GM18499 (cell line): ENCODE measurements at regions not wholly inside any gene's neighbourhood (a gene's known extent, or its start where the extent isn't known, plus 50 kb on each side); places are given as distances from the start of the nearest gene placed in this dataset.
"Not testable (repeated sequence)": the region's sequence is repeated elsewhere in the genome, so short reads cannot be mapped to it uniquely, and the experiment has no call there.

ENCODE experiments used
- ATAC-seq: cut with Tn5 transposase; IDR thresholded peaks from one replicate; pipeline ENCODE4 v1.9.1; 2021; ENCODE audit warnings: moderate number of reproducible peaks; ENCODE audit not compliant: insufficient read depth, unreplicated experiment

DNA sequence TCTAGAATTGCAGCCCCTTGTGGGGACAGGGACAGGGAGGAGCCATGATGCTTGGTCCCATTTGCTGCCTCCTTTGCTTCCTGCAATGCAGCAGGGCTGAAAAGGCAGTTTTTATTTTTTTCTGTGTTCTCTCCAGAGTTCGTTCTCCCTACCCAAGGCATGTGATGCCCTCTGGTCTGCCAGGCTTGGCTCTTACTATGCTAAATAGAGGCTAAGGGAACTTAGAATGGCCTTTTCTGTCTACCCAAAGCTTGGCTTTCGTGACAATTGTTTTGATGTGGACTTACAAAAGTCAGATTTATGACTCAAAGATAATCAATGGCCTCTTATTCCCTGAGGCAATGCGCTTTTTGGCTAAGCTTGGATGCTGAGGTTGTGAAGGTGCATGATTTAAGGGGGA lies 293.3 kb upstream of the TBL1XR1 start:
- no peak for ATAC-seq

DNA sequence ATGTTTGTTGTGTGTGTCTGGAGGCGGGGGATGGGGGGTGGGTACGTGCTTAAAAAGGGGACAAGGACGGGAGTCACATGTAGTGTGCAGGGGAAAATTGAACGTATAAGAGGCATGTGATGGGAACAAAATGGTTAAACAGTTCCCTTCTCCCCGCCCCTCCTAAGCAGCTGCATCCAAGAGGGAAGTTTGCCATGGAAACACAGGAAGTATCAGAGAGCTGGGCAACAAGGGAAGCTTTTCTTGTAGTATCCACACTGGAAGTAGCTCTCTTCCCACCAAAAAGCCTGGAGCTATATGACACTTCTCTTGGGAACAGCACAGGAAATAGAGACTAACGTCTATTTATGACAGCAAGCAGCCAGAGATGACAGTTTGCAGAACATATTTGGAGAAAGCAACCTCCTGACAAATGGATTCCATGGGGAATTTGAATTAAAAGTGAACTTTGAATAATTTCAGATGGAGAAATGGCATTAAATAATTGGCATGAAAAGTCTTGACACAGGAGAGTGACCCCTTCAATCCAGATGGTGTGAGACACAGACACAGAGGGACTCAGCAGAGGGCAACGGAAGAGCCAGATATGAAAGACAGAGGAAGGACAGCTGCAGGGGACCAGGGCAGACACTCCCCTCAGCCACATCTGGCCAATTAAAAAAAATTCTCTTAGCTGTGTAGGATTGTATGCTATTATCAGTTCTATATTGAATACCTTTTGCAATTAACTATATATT lies 294.2 kb upstream of the TBL1XR1 start:
- no peak for ATAC-seq

DNA sequence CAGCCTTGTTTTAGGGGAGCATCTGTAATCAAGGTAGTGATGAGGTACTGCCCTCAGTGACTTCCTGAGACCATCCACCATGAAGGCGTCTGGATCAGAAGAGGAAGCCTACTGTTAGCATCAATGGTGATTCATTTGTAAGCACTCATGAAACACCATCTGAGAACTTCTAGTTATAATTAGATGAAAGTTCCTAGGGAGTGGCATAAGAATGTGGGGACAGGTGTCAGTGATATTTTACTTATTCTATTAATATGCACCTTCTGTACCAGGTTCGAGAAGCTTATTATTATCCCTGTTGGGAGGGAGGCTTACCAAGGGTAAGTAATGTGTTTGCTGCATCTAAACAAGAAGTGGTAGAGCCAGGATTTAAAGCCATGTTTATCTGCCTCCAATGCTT lies 295.8 kb upstream of the TBL1XR1 start:
- ATAC-seq, result no peak

DNA sequence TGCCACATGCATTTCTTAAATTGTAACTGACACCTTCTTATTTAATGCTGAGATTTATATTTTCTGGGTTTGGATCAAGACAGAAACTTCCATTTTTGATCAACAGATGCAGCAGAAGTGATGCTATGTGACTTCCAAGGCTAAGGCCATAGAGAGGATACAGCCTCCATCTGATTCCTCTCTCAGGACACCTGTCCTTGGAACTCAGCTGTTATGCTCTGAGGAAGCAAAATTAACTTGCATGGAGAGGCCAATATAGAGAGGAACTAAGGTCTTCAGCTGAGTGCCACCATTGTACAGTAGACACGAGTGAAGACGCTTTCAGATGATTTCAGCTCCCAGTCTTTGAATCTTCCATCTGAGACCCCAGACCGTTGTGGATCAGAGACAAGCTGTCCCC lies 296.9 kb upstream of the TBL1XR1 start:
- ATAC-seq, result no peak

DNA sequence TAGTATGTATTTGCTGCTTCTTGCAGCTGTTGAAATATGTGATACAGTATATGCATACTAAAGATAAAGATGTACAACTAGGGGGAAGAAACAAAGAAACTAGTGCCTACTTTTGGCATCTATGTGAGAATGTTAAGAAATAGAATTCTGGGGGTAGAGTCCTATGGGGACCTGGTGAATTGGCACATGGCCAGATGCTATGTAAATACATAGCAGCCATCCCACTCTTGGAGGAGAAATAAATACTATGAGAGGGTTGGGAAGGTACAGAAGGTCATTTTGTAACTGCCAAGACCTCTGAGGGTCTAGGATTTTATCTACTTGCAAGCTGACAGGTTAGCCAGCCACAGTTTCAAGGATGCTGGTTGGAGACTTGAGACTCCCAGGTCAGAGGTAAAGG lies 298.3 kb upstream of the TBL1XR1 start:
- no peak for ATAC-seq

DNA sequence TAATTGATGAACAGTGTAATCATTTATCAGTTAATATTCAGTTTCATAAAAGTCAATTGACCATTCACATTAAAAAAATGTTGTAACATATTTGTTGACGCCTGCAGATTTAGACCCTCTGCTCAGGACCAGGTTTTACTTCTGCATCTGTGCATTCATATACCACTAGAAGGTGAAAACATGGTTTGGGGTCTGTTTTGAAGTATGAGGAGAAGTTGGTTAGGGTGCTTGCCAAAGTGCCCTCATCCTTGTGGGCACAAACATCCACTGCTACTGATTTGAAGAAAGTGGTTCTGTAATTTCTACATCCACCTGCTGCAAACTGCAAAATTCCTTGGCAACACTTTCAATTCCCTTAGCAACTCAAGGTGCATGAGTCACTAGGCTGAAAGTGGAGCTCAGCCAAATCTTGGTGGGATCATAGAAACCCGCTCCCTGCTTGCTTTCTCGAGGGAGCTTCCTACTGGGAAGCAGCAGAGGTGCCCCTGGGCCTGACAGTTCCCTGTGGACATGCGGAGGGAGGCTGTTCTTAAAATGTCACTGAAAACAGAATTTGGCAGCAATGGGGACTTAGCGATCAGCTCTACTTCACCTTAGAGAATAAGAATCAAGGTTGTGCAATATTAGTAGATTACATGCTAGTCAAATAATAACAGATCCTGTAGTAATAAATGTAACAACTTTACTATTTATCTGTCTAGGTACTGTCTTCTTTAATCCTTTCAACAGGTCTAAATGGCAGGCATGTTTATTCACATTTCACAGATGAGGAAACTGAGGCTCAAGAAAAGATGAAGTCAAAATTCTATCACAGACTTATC lies 301.0 kb upstream of the TBL1XR1 start:
- ATAC-seq, result no peak

DNA sequence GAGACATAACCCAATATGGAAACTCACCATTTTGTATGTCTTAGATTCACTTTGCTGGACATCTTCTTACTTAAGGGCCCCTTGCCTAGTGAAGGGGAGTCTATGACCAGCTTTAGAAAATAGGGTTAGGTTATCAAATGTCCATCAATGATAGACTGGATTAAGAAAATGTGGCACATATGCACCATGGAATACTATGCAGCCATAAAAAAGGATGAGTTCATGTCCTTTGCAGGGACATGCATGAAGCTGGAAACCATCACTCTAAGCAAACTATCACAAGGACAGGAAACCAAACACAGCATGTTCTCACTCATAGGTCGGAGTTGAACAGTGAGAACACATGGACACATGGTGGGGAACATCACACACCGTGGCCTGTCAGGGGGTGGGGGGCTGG lies 301.8 kb upstream of the TBL1XR1 start:
- not testable (repeated sequence) for ATAC-seq

DNA sequence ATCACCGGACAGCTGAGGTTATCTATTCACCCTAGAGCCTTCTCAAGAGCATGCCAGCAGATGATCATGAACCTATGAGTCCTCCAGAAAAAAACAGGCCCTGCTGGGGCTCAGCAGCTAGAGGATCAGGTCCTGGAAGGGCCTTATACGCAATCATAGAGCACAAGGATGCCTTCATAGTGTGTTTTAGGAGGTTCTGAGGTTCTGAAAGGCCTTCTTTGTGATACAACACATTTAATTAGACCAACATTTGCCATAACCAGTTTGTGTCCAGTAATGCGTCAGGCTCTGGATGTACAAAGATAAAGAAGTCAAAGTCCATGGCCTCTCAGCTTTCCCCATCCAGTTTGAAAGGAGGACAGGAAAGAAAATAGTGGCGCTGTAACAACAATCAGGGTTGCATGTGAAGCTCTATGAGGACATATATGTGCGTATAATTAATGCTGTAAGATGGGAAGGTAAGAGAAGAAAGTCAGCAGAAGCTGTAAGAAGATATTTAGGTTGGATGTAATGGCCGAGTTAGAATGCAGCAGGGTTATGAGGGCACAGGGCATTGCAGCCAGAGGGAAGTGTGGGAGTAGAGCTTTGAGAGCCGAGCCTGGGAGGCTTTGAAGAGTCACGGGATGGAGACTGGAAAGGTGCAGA lies 302.6 kb upstream of the TBL1XR1 start:
- no peak for ATAC-seq

DNA sequence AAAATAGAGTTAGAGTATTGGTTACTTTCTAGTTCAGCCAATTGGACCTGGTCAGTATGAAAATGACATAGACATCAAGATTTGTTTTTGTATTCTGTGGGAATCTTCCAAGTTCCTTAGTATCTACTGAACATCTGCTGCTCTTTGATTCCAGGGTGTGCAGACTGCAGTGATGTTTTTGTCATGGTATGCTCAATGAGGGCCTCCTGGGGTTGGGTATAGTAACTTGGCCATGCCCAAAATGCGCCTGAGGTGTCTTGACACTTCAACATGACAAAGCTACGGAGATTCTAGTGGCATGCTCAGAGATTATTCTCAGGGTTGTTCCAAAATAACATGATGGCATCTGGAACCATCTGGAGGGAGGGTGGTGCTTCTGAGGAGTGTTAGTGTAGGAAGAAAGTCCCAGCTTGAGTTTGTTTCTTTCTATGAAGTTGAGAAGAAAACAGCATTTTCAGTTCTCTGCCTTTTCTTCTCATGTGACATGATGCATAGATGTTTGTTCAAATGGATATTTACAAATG lies 313.5 kb upstream of the TBL1XR1 start:
- no peak for ATAC-seq

DNA sequence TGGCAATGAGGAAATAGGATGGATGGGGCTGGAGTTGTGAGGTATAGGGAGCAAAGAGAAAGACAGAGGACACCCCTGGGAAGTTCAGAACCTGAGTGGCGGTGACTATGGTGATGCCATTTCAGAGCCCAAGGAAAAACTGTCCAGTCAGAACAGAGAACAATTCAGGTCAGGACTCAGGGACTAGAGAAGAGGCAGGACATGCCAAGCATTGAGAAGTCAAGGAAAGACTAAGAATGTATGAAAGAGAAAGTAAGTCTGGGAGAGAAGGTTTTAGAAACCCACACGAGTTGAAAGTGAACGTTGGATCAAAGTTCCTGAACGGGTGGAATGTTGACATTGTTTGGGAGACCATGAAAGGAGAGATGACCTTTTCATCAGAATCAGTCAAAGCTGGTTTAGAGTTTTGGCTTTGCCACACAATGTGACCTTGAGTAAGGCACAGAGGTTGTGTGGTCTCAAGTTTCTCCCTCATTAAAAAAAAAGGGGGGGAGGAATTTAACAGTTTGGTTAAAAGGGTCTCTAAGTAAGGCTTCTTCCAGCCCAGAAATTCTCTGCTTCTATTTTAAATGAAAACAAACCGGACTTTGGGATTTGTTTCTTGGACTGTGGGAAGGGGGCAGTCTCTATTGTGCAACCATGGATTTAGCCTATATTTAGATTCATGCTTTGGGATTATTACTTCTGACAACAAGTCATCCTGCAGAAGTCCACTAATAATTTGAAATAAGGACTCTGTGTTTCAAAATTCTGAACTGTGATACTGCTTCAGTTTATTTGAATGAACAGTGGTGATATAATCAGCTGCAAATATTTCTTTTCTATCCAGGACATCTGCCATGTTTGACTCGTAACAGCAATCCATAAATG lies 315.9 kb upstream of the TBL1XR1 start:
- no peak for ATAC-seq

DNA sequence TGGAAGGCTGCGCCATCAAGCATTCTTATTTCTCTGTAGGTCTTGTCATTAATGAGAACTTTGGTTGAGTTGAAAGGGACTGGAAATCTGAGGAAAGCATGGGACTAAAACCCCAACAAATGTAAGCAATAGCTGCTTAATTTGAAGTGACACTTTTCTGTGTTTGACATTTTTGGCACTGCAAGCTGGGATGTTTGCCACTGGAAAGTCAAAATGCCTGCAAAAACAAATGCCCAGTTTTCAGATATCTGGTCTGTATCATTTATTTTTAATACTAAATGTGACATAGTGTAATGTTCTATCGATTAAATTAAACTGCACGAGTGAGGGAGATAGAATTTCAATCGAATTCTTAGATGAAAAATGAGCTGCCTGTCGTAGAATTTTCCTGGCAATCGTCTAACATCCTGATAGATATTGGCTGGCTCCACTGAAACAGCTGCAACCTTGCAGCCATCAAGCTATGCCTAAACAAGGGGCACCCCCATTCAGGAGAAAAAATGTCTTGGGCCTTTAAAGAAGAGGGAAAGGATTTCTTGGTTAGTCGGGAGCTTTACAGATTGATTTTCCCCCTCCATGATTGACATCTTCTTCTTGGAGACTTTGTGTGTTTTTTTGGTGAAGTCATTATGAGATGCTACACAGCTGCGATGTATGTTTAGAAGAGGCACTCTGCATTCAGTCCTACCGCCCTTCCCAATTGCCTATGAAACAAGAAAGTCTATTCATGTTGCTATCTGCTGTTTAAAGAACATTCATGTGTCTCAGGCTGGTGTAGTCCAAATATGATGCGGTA lies 316.7 kb upstream of the TBL1XR1 start:
- no peak for ATAC-seq

DNA sequence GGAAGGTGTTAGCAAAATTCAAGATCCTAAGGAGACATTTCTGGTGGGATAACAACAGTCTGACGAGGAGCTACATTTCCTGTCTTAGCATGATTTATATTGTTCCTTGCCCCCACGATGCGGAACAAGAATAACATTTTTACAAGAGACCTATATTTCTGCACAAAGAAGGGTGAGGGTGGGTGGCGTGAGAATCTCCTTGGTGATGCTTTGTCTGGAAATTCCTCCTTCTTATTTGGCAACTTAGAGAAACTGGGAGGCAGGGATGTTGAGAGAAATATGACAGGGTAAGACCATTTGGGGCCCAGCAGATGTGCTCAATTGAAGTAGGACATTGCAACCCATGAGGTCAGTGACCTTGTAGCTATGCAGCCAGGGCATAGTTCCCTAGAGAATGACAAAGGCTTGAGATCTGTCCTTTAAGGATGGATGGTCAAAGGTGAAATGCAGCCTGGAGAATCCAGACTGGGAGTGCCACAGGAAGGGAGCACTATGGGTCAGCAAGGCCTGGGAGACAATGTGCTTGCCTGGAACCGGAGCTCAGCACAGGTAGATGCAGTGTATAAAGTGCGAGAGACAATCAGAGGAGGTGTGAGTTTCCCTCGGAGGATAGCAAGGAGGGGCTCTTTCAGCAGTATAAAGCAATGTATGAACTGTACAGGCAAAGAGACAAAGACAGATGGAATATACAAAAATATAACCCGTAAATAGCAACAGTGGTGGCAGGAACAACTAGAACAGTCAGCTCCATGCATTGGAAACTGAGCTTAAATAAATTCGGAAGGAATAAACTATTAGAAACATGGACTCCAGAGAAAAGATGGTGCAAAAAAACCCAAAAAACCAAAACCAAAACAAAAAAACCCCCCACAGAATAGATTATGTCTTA lies 317.6 kb upstream of the TBL1XR1 start:
- no peak for ATAC-seq

DNA sequence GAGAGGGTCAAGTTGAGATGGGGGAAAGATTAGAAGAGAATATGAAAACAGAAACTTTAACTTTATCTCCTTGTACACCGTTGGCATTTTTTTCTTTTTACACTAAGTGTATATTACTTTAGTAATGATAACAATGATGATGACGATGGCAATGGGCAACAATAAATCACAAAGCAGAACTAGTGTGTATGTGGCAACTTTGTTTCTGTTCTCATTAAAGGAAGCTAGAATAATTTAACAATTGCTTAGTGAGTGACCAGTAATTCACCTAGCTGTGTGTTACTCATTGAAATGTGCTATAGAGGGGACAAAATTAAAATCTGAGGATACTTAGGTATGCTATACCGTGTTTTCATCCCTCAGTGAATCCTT lies 318.5 kb upstream of the TBL1XR1 start:
- ATAC-seq, result no peak

DNA sequence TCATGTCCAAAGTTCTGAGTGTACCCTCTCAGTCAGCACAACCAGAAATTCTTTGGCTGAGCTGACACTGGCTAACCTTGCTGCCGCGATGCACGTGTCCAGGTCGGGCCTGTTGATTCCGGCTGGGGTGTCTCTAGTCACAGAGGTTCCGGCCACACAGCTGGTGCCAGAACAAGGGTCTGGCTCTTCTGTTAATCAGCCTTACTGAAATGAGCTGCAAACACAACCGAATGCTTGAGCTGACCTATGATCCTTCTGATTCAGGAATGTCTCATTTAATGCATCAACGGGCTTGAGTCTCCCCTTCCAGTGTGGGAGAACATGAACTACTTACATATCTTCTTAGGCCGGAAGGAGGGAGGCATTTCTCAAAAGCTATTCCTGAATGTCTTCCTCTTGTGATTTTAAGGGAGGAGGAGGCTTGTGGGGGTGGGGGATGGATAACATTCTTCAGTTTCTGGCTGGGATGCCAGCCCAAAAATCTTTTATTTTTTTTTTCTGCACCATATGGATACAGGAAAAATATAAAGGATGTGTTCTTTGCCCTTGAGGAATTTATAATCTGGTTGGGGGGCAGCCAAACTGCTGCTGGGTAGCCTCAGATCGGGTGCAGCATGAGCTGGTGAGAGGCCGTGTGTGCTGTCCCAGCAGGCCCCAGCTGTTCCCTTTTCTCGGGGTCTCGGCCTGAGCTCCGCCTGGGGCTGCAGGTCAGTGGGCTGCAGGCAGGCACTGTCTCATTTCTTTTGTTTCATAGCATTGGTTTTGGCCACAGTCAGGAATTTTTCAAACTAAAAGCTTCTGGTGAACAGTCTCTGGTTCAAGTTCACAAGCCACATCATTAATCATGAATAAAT lies 319.1 kb upstream of the TBL1XR1 start:
- no peak for ATAC-seq

DNA sequence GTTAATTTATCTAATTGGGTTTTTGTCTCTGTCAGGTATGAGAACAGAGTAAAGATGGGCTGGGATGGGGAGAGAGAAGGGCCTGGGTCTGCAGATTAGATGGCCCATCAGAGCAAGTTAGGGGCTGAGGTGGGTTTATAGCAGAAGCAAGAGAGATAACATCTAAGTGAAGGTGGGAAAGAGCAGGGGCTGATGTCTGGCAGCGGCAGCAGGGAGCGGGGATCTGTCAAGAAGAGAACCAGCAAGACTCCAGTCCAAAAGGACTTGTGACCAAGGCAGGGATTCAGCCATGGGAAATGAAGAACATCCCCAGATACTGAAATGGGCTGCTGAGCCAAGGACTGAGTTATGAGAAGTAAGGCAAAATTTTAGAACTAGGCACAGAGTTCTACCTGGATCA lies 320.6 kb upstream of the TBL1XR1 start:
- ATAC-seq, result no peak

DNA sequence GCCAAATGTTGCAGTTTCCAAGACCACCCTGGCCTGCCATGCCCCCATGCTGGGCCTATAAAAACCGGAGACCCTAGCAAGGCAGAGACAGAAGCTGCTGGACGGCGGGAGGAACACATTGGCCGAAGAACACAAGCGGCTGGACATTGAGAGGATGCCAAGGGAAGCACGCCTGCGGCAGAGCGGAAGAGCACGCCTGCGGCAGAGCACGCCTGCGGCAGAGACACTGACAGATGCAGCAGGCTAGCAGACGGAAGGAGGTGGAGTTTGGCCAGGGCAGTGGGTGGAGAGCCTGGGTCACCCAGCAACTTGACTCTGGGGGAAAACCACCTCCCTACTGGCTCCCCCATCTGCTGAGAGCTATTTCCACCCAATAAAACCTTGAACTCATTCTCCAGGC lies 322.3 kb upstream of the TBL1XR1 start:
- no peak for ATAC-seq

DNA sequence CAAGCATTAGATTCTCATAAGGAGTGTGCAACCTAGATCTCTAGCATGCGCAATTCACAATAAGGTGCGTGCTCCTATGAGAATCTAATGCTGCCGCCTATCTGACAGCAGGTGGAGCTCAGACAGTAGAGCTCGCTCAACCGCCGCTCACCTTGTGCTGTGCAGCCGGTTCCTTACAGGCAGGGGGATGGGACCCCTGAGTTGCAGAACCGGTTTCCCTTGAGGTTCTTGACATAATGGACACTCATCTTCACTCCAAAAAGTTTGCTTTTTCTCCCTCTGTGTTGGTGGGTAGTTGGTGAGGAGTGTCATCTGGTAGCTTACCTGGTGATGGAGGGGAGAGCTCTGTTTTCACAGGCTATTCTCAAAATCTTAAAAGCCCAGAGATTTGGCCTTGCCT lies 324.0 kb upstream of the TBL1XR1 start:
- ATAC-seq, result no peak

DNA sequence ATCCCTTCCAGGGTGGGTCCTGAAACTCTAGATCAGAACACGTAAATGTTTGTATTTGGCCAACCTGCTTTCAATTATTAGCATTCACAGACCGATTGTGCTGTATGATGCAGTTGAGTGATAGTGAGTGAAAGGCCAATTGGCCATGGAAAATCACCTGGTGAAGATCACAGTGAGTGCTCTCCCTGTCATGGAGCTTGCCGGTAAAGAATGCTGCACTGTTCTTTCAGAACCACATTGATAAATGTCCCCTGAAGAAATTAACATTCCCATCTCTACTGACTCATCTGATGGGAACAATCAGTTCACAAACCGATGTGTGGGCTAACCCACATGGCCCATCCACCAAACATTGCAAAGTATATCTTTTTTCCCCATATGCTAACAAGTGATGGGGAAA lies 324.8 kb upstream of the TBL1XR1 start:
- no peak for ATAC-seq
